OCI-LY7 (cell line): ENCODE measurements at regions not wholly inside any gene's neighbourhood (a gene's known extent, or its start where the extent isn't known, plus 50 kb on each side); places are given as distances from the start of the nearest gene placed in this dataset.

Experiments used
- BruUV-seq: library from RNA; stranded (reverse); fragments of 400-500 nt; replicated peaks from 2 replicates; lab custom pipeline; 2021; lab: Mats Ljungman, UMichigan
- CTCF ChIA-PET: fragments of 300-600 bp; sonication (Branson Sonifier 250); formaldehyde crosslinking; loops from one replicate; lab custom pipeline; 2022; ENCODE audit warnings: antibody characterized with exemption; ENCODE audit not compliant: unreplicated experiment; lab: Charles Lee
- POLR2A ChIA-PET: fragments of 300-600 bp; sonication (Branson Sonifier 250); formaldehyde crosslinking; loops from one replicate; lab custom pipeline; 2022; ENCODE audit warnings: antibody characterized with exemption; lab: Charles Lee
- DNase-seq: peaks from one replicate; pipeline ENCODE4 v3.0.0-alpha.2; 2015; ENCODE audit warnings: low spot score
- H2AFZ ChIP-seq: fragments of 200-600 bp; sonication (generic), shearing (Covaris generic); 2 replicates; pipeline ENCODE4 v1.6.1; 2014; ENCODE audit warnings: mild to moderate bottlenecking, antibody characterized with exemption, low read length, moderate library complexity
- H3K27ac ChIP-seq: fragments of 200-600 bp; sonication (generic); 2 replicates; pipeline ENCODE4 v1.5.1; 2014; ENCODE audit warnings: mixed run types, low read depth, mild to moderate bottlenecking, moderate library complexity, low read length, inconsistent platforms; ENCODE audit not compliant: poor library complexity, severe bottlenecking
- H3K36me3 ChIP-seq: fragments of 200-600 bp; sonication (generic); 2 replicates; pipeline ENCODE4 v1.6.1; 2014; ENCODE audit warnings: mild to moderate bottlenecking, antibody characterized with exemption, low read length, moderate library complexity, mixed read lengths; ENCODE audit not compliant: insufficient read depth
- H3K4me1 ChIP-seq: fragments of 200-600 bp; sonication (generic); 2 replicates; pipeline ENCODE4 v1.5.1; 2014; ENCODE audit warnings: mild to moderate bottlenecking, low read length; ENCODE audit not compliant: insufficient read depth, poor library complexity, severe bottlenecking
- H3K4me2 ChIP-seq: fragments of 200-600 bp; sonication (generic); 2 replicates; pipeline ENCODE4 v1.6.1; 2014; ENCODE audit warnings: mild to moderate bottlenecking, low read length
- H3K4me3 ChIP-seq: fragments of 200-600 bp; sonication (generic); 2 replicates; pipeline ENCODE4 v1.5.1; 2014; ENCODE audit warnings: mild to moderate bottlenecking, low read depth, low read length; ENCODE audit not compliant: poor library complexity, severe bottlenecking
- H3K79me2 ChIP-seq: fragments of 200-600 bp; sonication (generic); 2 replicates; pipeline ENCODE4 v1.6.1; 2016; ENCODE audit warnings: low read depth, mild to moderate bottlenecking, low read length, moderate library complexity, mixed read lengths; ENCODE audit not compliant: insufficient read depth
- H3K9me2 ChIP-seq: fragments of 200-600 bp; sonication (generic); 2 replicates; pipeline ENCODE4 v1.6.1; 2016; ENCODE audit warnings: mild to moderate bottlenecking, low read length, mixed read lengths; ENCODE audit not compliant: insufficient read depth
- H3K9me3 ChIP-seq: fragments of 200-600 bp; sonication (generic); 2 replicates; pipeline ENCODE4 v1.6.1; 2014; ENCODE audit warnings: mild to moderate bottlenecking, mixed run types, low read length, mixed read lengths
- H4K20me1 ChIP-seq: fragments of 200-600 bp; sonication (generic); 2 replicates; pipeline ENCODE4 v1.6.1; 2014; ENCODE audit warnings: mild to moderate bottlenecking, antibody characterized with exemption, low read length, moderate library complexity, mixed read lengths; ENCODE audit not compliant: insufficient read depth
- EZH2phosphoT487 ChIP-seq: fragments of 200-600 bp; sonication (generic); IDR thresholded peaks from 2 replicates; pipeline ENCODE4 v1.6.1; 2018; ENCODE audit warnings: low read depth, borderline replicate concordance, mild to moderate bottlenecking, mixed run types, antibody characterized with exemption, low read length, moderate library complexity, mixed read lengths
- intact Hi-C: fragments of 100-400 bp; cut with micrococcal nuclease; formaldehyde crosslinking; loops from one replicate; pipeline ENCODE4 v1.10.0; 2022; ENCODE audit not compliant: unreplicated experiment
- TF ChIP-seq, protein P1 (sequence below): fragments of 200-600 bp; sonication (generic); conservative IDR thresholded peaks from 2 replicates; pipeline ENCODE4 v1.5.1; 2014; ENCODE audit warnings: mild to moderate bottlenecking, antibody characterized with exemption, low read length, moderate library complexity, mixed read lengths

DNA sequence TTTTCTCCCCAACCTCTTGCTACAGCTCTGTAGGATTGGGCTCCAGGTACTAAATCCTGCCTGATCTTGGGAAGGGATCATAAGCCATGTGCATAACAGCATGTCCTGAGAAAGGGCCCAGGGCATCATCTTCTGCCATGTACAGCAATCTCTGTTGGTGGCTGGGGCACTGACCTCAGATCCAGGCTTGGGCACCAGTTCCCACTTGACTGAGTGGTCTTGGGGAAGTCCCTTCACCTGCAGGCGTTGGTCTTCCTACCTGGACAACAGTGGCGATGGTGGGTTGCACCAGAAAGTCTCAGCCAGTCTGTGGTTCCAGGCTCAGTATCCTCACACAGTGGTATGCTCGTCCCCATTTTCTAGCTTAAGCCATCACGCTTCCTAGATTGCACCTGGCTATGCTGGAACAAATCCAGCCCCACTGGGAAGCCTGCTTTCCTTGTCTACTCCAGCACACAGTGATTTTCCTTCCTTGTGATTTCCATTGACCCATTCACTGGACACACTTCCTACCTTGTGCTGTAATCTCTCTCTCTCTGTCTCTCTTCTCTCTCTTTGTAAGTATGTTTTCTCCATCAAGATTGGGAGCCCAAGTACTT, 121.7 kb upstream of the PITX1 start:
- Histone ChIP-seq H3K9me3 (0 out of 2 replicates have a peak, but pooled peaks cover 4% of the 10 kb centered on the region), H3K79me2 (no peaks in the 10 kb centered on the region), H3K9me2 (no peaks in the 10 kb centered on the region), H3K4me1 (no peaks in the 10 kb centered on the region), H3K36me3 (no peaks in the 10 kb centered on the region), H2AFZ (no peak overlapping the region), H4K20me1 (no peaks in the 10 kb centered on the region), H3K27ac (no peak overlapping the region), H3K4me3 (no peak overlapping the region), H3K4me2 (no peak overlapping the region)
- no TSS peak for BruUV-seq
- POLR2A ChIA-PET, result interaction anchor here (1.0 kb wide), 1 partner anchor 11 kb away, joined by 7 read pairs; no protein-coding TSS in a partner anchor
- CTCF ChIA-PET, result no interaction called here
- no peak for TF ChIP-seq EZH2phosphoT487
- TF ChIP-seq, protein P1, sequence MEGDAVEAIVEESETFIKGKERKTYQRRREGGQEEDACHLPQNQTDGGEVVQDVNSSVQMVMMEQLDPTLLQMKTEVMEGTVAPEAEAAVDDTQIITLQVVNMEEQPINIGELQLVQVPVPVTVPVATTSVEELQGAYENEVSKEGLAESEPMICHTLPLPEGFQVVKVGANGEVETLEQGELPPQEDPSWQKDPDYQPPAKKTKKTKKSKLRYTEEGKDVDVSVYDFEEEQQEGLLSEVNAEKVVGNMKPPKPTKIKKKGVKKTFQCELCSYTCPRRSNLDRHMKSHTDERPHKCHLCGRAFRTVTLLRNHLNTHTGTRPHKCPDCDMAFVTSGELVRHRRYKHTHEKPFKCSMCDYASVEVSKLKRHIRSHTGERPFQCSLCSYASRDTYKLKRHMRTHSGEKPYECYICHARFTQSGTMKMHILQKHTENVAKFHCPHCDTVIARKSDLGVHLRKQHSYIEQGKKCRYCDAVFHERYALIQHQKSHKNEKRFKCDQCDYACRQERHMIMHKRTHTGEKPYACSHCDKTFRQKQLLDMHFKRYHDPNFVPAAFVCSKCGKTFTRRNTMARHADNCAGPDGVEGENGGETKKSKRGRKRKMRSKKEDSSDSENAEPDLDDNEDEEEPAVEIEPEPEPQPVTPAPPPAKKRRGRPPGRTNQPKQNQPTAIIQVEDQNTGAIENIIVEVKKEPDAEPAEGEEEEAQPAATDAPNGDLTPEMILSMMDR, result no peak
- DNase-seq, result no peak
- intact Hi-C loops, result no loop called here

DNA sequence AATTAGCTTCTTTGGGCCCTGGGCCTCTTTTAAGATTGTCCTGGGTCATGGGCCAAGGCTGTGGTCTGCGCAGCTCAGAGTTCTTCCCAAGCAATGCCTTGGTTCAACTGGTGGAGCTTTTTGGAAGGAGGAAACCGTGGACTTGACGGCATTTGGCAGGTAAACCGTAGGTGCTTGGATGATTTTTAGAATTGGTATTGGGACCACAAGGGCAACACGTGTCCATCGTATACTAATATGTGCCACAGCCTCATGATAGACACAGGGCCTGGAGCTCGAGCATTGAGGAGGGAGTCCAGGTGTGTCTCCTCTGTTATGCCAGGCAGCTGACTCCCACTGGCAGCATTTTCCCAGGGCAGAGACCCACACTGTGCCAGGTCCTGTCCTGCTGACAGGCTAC, 120.9 kb upstream of the PITX1 start:
- Histone ChIP-seq H3K4me1 (no peaks in the 10 kb centered on the region), H3K4me2 (no peak overlapping the region), H2AFZ (no peak overlapping the region), H3K9me2 (no peaks in the 10 kb centered on the region), H4K20me1 (no peaks in the 10 kb centered on the region), H3K9me3 (no peaks in the 10 kb centered on the region), H3K36me3 (no peaks in the 10 kb centered on the region), H3K79me2 (no peaks in the 10 kb centered on the region), H3K4me3 (no peak overlapping the region), H3K27ac (no peak overlapping the region)
- no TSS peak for BruUV-seq
- intact Hi-C loops, result no loop called here
- TF ChIP-seq, protein P1, result no peak
- TF ChIP-seq EZH2phosphoT487, result no peak
- CTCF ChIA-PET, result no interaction called here
- DNase-seq, result no peak
- POLR2A ChIA-PET, result no interaction called here

DNA sequence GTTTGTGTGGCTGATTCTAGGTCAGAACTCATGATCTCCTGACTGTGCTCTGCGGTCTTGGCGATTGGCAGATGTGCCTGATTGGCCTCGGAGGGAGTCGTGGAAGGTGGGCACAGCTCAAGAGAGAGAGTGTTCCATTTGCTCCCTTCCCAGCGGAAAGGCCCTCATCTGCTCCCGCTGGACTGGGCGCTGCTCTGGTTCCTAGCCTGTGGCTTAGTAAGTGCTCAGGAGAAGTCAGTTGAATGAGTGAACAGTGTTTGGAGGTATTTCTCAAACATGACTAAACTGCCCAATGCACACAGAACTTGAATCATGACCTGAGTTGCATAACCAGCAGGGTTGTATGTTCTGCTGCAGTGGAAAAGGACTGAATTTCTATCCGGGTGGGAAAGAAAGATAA, 120.2 kb upstream of the PITX1 start:
- ChIA-PET CTCF (no interaction called here), POLR2A (no interaction called here)
- DNase-seq, result no peak
- TF ChIP-seq, protein P1, result no peak
- BruUV-seq, result no TSS peak
- Histone ChIP-seq H3K27ac (no peak overlapping the region), H3K4me1 (no peaks in the 10 kb centered on the region), H3K36me3 (no peaks in the 10 kb centered on the region), H3K9me2 (no peaks in the 10 kb centered on the region), H3K79me2 (no peaks in the 10 kb centered on the region), H3K4me2 (no peak overlapping the region), H3K4me3 (no peak overlapping the region), H2AFZ (no peak overlapping the region), H3K9me3 (no peaks in the 10 kb centered on the region), H4K20me1 (no peaks in the 10 kb centered on the region)
- intact Hi-C loops, result no loop called here
